ENCODE measurements at regions not wholly inside any gene's neighbourhood (a gene's known extent, or its start where the extent isn't known, plus 50 kb on each side); places are given as distances from the start of the nearest gene placed in this dataset.

- CTCF ChIA-PET = no interaction called here
- in situ Hi-C loops (cut with HindIII; ENCODE audit: low pct_unique_long_range_greater_than_20kb, low sequenced_read_pairs) = no loop called here
These were observed 768.9 kb upstream of the LRRTM1 start for GRCh38 chr2:81073412-81073811.

GRCh38 chr2:81068144-81068543 is 763.6 kb upstream of the LRRTM1 start:
- no peak for ATAC-seq
- no TSS peak for BruUV-seq (replicated peaks)
- Histone ChIP-seq H3K36me3 (ENCODE audit: control insufficient read depth, insufficient read depth, low read length) (no peaks in the 10 kb centered on the region), H3K9me3 (ENCODE audit: control insufficient read depth, insufficient read depth, low read depth, low read length) (no peaks in the 10 kb centered on the region), H3K4me3 (ENCODE audit: low read depth in 2 of 2, low read length in 2 of 2) (no peak overlapping the region), H3K27me3 (ENCODE audit: control insufficient read depth, insufficient read depth, low read length) (no peaks in the 10 kb centered on the region), H3K27ac (ENCODE audit: low read length) (no peak overlapping the region), H3K4me1 (ENCODE audit: control insufficient read depth, insufficient read depth, low read length) (no peaks in the 10 kb centered on the region)
- CTCF ChIA-PET = no interaction called here
- POLR2A ChIA-PET = no interaction called here
- TF ChIP-seq SIN3A (IDR thresholded peaks at IDR 0.05; ENCODE audit: borderline replicate concordance, insufficient read depth, low read depth, low read length) = no peak
- no peak for TF ChIP-seq TCF7L2 (IDR thresholded peaks at IDR 0.05; ENCODE audit: low read depth, low read length)
- no peak for TF ChIP-seq CTCF (IDR thresholded peaks at IDR 0.05)
- no peak for TF ChIP-seq REST (IDR thresholded peaks at IDR 0.05; ENCODE audit: insufficient read depth in 1 of 2, low read depth in 2 of 2, low read length in 1 of 2)
- TF ChIP-seq POLR2AphosphoS5 (IDR thresholded peaks at IDR 0.05; ENCODE audit: low read depth, low read length) = no peak
- DNase-seq (ENCODE audit: low read depth, low spot score) = no peak
- in situ Hi-C loops (cut with HindIII; ENCODE audit: low pct_unique_long_range_greater_than_20kb, low sequenced_read_pairs) = no loop called here
- intact Hi-C loops (cut with micrococcal nuclease; ENCODE audit: unreplicated experiment) = no loop called here

More at GRCh38 chr2:81073412-81073811, 768.9 kb upstream of the LRRTM1 start:
- TF ChIP-seq SIN3A (IDR thresholded peaks at IDR 0.05; ENCODE audit: borderline replicate concordance, insufficient read depth, low read depth, low read length) (no peak), REST (IDR thresholded peaks at IDR 0.05; ENCODE audit: insufficient read depth in 1 of 2, low read depth in 2 of 2, low read length in 1 of 2) (no peak), TCF7L2 (IDR thresholded peaks at IDR 0.05; ENCODE audit: low read depth, low read length) (no peak), CTCF (IDR thresholded peaks at IDR 0.05) (no peak), POLR2AphosphoS5 (IDR thresholded peaks at IDR 0.05; ENCODE audit: low read depth, low read length) (no peak)
- no peak overlapping the region for H3K27ac ChIP-seq (ENCODE audit: low read length)
- POLR2A ChIA-PET = no interaction called here
- no peak for ATAC-seq
- H3K9me3 ChIP-seq (ENCODE audit: control insufficient read depth, insufficient read depth, low read depth, low read length) = 0 out of 2 replicates have a peak, but pooled peaks cover 5% of the 10 kb centered on the region
- no peaks in the 10 kb centered on the region for H3K36me3 ChIP-seq (ENCODE audit: control insufficient read depth, insufficient read depth, low read length)
- DNase-seq (ENCODE audit: low read depth, low spot score) = no peak
- no peaks in the 10 kb centered on the region for H3K4me1 ChIP-seq (ENCODE audit: control insufficient read depth, insufficient read depth, low read length)
- intact Hi-C loops (cut with micrococcal nuclease; ENCODE audit: unreplicated experiment) = no loop called here
- BruUV-seq (replicated peaks) = no TSS peak
- no peak overlapping the region for H3K4me3 ChIP-seq (ENCODE audit: low read depth in 2 of 2, low read length in 2 of 2)
- no peaks in the 10 kb centered on the region for H3K27me3 ChIP-seq (ENCODE audit: control insufficient read depth, insufficient read depth, low read length)

All from Panc1 (cell line).